HK-2 (cell line): ENCODE measurements at regions not wholly inside any gene's neighbourhood (a gene's known extent, or its start where the extent isn't known, plus 50 kb on each side); places are given as distances from the start of the nearest gene placed in this dataset.
"Not testable (repeated sequence)": the region's sequence is repeated elsewhere in the genome, so short reads cannot be mapped to it uniquely, and the experiment has no call there.

ENCODE experiments used
- DNase-seq: peaks from one replicate; pipeline ENCODE4 v3.0.0-alpha.2; 2018; ENCODE audit not compliant: unreplicated experiment

DNA sequence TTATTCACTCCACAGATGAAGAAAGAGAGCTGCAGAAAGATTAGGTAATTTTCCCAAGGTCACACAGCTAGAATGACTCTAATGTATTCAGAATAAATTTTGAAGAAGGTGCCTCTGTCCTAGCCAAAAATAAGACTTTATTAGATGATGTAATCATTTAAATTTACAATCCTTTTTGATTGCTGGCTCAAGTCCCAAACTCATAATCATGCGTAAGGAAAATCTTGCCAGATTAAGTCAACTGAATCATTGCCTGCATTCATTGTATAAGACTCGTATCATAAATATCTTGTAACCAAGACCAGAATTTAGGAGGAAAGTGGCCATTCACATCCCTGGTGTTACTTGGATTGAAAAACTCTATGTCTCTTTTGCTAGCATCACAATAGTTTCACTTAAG is 53.1 kb upstream of the STK39 start:
- no peak for DNase-seq

DNA sequence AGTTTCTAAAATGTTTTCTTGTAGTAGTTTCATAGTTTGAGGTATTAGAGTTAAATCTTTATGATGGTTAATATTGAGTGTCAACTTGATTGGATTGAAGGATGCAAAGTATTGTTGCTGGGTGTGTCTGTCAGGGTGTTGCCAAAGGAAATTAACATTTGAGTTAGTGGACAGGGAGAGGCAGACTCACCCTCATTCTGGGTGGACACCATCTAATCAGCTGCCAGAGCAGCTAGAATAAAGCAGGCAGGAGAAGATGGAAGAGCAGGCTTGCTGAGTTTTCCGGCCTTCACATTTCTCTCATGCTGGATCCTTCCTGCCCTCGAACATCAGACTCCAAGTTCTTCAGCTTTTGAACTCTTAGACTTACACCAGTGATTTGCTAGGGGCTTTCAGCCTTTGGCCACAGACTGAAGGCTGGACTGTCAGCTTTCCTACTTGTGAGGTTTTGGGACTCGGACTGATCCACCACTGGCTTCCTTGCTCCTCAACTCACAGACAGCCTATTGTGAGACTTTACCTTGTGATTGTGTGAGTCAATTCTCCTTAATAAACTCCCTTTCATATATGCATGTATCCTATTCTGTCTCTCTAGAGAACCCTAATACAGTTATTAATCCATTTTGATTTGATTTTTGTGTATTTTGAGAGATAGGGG is 56.8 kb upstream of the STK39 start:
- no peak for DNase-seq

DNA sequence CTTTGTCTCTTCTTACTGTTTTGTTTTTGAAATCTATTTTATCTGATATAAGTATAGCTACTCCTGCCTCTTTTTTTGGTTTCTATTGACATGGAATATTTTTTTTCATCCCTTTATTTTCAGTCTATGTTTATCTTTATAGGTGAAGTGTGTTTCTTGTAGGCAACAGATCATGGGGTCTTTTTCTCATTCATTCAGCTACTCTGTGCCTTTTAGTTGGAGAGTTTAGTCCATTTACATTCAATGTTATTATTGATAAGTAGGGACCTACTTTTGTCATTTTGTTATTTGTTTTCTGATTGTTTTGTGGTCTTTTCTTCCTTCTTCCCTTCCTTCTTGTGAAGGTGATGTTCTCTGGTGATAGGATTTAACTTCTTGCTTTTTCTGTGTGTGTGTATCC is 60.0 kb upstream of the STK39 start:
- DNase-seq = no peak

DNA sequence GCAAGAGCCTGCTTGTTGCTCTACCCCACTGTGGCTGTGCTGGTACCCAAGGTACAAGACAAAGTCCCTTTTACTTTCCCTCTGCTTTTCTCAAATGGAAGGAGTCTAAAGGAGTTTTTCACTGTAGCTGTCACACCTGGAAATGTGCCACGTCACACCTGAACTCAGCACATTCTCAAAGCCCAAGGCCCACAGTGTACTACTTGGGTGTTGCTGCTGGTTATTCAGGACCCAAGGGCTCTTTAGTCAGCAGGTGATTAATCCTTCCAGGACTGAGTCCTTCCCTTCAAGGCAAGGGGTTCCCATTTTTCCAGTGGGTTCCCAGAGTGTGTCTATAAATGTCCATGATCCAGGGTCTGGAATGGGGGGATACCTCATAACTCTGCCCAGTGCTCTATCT is 63.2 kb upstream of the STK39 start:
- DNase-seq = no peak

DNA sequence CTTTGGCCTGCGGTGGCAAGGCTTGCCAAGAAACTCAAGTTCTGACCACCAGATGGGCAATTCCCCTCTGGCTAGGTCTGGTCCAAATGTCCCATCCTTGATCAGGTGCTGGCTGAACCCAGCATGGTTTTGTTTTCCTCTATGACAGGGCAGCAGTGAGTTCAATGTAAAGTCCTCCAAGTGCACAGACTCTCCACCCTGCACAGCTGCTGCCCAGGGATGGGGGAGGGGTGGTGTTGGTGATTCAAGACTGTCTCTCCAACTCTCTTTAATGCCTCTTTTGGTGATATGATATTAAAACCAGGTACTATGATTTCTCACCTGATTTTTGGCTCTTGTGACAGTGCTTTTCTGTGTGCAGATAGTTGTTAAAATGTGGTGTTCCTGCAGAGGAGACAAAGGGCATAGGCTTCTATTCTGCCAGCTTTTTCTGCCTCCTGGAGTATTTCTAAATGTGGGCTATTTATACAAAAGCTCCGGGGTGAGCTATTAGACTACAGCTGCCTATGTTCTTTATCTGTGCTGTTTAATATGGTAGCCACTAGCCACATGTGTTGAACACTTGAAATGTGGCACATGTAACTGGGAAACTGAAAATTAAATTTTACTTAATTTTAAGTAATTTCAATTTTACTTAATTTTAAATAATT is 64.0 kb upstream of the STK39 start:
- DNase-seq = no peak

DNA sequence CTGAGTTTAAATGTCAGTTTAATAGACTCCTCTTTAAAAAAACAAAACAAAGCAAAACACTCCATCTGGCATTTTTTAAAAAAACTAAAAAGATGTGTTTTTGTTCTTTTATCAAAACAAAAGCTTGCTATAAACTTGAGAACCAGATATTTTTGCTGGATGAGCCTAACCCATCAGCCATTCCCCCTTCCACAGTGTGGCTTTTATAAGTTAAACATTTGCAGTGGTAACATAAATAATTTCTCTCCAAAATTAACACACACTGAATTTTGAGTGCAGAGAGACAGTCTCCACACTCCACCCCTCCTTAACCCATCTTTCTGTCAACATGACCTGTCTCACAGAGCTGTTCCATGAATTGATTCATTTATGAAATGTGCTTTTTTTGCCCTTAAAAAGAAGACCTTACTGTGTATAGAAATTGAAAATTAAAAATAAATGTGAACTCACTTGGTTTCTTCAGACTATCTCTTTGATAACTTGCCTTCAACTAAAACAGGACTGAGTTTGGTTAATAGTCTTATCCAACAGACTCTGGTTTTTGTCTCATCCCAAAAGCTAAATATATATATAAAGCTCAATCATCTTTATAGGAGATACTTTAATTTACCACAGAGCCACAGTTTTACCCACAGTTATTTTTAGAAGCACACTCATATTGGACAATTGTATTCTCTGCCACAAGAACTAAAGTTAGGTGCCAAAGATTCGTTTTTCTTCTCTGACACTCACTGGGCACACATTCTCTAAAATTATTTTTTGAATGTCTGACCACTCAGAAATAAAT is 64.8 kb upstream of the STK39 start:
- DNase-seq = no peak

DNA sequence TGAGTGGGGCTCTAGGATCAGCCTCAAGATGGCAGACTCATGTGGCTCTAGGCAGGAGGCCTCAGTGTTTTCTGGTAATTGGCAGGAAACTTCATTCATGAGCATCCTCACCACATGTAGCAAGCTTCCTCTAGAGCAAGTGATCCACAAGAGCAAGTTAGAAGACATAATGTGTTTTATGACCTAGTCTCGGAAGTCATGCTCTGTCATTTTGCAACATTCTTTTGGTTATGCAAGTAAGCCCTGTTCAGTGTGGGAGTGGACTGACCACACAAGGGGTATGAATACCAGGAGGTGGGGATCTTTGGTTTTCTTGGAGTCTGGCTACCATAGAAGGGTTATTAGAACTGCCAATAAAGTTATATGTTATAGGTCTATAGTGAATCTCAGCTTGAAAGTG is 66.8 kb upstream of the STK39 start:
- DNase-seq = no peak

DNA sequence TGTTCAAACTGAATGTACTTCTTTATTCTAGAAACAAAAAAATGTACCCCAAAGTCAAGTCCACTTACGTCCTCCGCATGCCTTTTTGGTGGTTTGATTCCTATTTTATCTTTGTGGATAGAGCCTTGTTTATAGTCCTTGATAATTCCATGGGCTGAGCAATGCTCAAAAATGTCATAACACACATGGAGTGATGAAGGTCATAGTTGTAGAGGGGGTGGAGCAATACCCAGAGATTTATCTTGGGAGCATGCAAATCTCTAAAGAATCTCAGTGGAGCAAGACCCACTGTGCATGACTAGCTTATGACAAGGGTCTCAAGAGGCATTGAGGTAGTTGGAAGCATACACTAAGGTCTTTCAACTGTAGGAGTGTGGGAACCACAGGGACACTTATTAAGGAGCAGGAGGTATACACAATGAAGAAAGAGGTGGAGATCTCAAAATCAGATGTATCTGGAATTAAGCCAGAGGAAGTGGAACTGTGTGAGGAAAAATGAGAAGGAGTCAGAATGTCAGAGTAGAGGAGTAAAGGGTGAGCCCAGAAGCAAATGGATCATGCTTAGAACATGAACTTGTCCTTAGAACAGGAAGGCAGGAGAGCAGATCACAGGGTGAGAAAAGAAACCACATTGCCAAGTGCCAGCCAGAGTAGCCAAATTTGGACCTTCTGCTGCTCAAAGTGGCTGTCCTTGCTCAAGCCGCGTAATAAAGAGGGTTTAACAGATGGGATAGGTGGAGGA is 68.1 kb upstream of the STK39 start:
- DNase-seq = no peak

DNA sequence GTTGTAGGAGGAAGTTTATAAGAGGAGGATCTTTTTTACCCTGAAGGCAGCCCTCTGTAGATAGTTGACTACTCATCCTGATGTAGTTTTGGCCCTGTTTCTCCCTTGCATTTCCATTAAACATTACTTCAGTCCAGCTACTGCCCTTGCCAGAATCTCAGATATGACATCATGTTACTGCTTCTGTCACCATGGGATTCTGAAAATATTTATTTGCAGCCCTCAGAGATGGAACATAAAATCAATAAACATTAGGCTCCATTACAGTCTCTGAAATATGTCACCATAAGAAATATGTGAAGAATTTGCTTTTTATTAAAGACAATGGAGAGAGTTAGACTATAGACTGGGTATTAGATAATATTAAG is 68.7 kb upstream of the STK39 start:
- no peak for DNase-seq

DNA sequence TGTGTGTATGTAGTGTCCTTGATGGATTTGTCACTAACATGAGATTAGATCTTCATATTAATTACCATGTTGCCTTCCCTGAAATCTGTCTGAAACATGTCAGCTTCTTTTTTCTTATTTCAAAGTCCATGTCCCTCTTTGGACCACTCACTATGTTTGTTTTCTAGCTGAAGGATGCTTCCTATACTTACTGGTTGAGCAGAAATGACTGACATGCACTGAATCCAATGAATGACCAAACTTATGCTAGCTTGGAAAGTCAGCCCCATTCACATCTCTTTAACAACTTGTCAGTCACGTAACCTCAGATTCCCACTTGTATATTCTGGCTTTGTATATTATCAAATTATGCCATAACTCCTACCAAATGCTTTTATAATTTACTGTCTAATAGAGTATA is 69.9 kb upstream of the STK39 start:
- DNase-seq = no peak

DNA sequence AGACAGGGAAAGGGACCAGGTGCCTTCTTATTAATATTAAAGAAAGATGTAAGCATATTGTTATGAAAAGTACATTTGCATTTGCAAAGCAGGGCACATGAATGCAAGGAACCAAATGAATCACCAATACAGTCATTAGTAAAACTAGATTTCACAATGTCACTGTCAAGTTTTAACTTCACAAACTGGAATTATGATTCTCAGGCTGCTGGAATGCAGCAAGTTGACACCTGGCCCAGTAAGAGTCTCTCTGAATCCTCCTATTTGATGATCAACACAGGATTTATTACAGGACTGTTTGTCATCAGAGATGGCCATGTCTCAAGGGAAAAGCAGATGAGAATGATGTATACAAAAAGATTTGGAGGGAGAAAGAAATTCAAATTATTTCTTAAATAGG is 72.9 kb upstream of the STK39 start:
- no peak for DNase-seq

DNA sequence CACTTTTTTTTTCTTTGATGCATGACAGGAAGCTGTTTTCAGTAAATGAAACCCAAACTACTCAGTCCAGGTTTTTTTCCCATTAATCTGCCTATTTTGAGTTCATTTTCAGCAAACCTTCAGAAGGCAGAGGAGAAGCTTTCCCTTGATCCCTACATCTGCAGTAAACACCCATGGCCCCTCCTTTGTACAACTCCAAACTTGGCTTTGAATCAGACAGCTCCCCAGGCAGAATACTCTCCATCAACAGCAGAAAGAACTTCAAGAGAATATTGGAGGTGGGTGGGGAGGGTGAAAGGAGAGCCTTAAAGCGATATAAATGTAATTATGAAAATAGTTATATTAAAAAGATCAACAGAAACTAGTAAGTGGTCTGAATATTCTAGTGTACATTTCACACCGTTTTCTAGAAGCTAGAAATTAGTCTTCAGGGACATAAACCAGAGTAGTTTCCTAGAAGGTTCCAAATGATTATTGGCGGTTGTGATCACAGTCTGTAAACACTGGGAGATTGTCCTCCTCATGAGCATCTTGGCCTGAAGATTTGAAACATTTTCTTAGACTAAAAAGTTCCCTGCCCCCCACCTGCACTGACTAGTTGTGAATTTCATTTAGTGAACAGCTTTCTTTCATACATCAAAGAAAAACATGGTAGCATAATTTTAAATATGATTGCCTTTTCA is 75.1 kb upstream of the STK39 start:
- DNase-seq = no peak

DNA sequence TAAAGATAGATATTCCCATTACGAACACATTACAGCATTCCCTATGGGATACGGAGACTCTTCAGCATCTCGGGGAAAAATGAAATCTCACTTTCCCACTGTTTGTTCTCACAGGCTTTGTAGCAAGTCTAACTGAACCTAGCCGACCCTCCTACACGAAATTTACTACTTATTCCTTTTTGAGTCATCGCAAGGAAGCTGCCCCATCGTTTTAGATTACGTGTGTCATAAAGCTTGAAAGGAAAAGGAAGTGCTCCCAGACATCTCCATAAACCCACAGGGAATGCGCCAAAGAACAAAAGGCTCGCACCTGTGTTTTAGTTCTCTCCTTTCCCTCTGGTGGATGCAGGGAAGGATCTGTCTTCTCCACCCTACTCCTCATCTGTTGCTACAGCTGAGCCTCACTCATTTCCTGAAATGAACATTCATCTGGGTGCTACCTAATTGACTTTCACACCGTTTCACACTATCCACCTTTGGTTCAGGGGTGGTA is 76.2 kb upstream of the STK39 start:
- no peak for DNase-seq

DNA sequence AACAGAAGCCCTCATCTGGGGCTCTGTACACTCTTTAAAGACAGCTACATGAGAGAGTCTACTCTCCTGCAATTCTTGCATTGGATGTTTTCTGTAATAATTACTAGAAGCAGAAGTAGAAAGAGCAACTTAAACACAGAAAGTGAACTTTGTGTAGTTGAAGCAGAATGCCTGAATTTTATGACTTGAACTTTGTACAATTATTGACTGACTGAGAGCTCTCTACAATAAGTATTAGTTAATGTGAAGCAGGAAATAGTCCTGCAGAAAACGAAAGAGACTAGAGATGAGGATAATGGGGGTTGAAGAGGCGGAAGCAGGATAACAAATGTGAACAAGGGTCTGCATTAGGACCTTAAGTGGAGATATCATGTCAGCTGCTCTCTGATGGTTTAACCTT is 79.2 kb upstream of the STK39 start:
- no peak for DNase-seq

DNA sequence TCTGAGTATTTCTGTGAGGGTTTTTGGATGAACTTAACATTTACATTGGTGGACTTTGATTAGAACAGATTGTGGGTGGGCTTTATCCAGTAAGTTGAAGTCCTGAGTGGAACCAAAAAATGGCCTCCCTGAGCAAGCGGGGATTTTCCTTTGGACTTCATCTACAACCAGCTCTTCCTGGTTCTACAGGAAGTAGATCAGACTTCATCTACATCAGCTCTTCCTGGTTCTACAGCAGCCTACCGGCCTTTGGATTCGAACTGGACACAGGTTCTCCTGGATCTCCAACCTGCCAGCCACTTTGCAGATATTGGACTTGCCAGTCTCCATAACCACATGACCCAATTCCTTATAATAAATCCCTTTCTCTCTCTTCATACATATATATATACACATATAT is 79.9 kb upstream of the STK39 start:
- no peak for DNase-seq

DNA sequence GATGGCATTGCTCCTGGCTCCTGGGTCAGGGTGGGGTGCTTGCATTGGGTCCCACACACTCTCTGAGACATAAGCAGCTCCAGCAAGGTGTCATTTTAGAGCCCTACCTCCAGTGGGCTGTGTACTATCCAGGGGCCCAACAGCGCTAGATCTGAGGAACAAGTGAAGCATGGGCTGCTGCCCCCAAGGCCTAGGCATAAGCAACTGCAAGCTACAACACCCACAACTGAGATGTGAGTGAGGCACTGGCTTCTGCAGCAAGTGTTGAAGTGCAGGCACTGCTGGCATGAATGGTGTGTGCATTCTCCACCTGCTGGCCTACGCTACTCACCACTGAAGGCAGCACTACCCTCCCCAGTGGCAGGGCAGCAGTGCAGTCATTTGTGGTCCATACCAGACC is 81.0 kb upstream of the STK39 start:
- DNase-seq = no peak

DNA sequence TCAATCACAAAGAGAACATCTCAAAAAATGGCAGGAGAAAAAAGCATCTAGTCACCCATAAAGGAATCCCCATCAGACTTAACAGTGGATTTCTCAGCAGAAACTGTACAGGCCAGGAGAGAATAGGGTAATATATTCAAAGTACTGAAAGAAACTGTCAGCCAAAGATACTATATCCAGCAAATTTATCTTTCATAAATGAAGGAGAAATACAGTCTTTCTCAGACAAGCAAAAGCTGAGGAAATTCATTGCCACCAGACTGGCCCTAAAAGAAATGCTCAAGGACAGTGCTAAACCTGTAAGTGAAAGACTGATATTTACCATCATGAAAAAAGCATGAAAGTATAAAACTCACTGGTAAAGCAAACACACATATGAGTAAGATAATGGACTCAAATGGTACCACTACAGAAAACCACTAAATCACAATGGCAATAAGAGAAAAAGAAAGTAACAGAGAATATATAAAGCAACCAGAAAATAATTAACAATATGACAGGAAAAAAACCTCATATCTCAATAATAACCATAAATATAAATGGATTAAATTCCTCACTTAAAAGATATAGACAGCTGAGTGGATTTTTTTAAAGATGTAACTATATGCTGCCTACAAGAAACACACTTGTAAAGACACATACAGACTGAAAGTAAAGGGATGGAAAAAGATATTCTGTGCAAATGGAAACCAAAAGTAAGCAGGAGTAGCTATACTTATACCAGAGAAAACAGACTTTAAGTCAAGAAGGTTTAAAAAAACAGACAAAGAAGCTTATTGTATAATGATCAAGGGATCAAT is 83.4 kb upstream of the STK39 start:
- DNase-seq = no peak

DNA sequence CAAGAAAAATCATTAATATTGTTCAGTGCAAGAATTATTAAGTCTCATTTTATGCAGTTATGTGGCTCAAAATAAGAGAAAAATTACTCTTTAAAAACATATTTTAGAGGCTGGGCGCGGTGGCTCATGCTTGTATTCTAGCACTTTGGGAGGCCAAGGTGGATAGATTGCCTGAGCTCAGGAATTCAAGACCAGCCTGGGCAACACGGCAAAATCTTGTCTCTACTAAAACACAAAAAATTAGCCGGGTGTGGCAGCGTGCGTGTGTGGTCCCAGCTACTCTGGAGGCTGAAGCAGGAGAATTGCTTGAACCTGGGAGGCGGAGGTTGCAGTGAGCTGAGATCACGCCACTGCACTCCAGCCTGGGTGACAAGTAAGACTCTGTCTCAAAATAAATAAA is 87.9 kb upstream of the STK39 start:
- not testable (repeated sequence) for DNase-seq

DNA sequence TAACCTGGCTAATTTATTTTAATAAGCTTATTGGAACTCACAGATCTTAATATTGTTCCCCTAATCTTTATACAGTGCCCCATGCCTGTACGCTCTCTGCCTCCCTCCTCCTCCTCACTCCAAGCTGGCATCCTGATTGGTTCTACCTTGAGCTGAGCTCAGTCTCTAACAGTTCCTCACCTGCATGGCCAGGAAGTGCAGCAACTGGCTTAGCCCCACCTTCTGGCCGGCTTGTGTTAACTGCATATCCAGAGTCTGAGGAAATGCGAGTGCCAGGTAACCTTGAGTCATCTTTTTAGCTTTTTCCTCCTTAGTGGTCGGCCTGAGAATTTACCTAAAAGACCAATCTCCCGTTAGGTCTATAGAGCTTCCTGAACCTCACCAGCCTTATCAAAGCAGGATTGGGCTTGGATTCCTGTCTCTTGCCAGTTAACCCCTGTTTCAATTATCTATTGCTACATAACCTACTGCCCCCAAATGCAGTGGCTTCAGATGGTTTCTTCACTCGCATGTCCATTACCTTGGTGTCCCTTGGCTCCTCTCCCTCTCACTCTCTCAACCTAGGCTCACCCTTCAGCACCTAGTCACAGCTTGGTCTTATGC is 89.5 kb upstream of the STK39 start:
- DNase-seq = peak; percentile 48

DNA sequence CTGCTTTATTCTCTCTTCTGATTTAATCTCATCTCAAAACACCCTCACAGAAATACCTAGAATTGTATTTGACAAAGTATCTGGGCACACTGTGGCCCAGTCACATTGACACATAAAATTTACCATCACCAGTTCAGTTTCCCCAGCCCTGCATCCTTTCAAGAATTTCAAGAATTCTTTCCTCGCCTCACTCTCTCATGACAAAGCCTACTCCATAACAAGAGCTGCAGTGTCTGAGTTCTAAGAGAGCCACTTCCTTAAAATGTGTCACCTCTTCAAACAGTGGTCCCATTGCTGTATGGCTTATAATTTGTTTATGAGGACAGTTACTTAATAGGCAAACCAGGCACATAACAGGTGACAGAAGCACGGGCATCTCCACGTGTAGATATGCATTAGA is 90.9 kb upstream of the STK39 start:
- no peak for DNase-seq
